Vagina (tissue), 2 donors: ENCODE measurements at regions not wholly inside any gene's neighbourhood (a gene's known extent, or its start where the extent isn't known, plus 50 kb on each side); places are given as distances from the start of the nearest gene placed in this dataset.

Experiments used
- CTCF ChIP-seq, 3 experiments: fragments of 450-650 bp in 2 of 3; fragments of 200-600 bp in 1 of 3; sonication (generic) in 1 of 3; IDR thresholded peaks; one replicate each; pipeline ENCODE4 v1.5.1; 2017 to 2019; ENCODE audit warnings: antibody characterized with exemption in 3 of 3, mild to moderate bottlenecking in 2 of 3, moderate library complexity in 2 of 3
- POLR2A ChIP-seq, 2 donors: fragments of 450-650 bp; IDR thresholded peaks; one replicate each; pipeline ENCODE4 v1.6.1; 2017; ENCODE audit warnings: antibody characterized with exemption in 2 of 2, mild to moderate bottlenecking in 2 of 2, moderate library complexity in 2 of 2
- POLR2AphosphoS5 ChIP-seq, 2 donors: sonication (generic); formaldehyde crosslinking; IDR thresholded peaks; one replicate each; pipeline ENCODE4 v1.9.0; 2017; ENCODE audit warnings: antibody characterized with exemption in 2 of 2, mild to moderate bottlenecking in 2 of 2, low read depth in 1 of 2; ENCODE audit not compliant: insufficient read depth in 1 of 2

- TF ChIP-seq POLR2A (IDR thresholded peaks at IDR 0.05) (no peak), CTCF (IDR thresholded peaks at IDR 0.05) (no peak), POLR2AphosphoS5 (IDR thresholded peaks at IDR 0.05; ENCODE audit: insufficient read depth in 1 of 2, low read depth in 1 of 2) (no peak)
Measured at GRCh38 chr7:68078157-68078710, 1081.6 kb downstream of the TYW1 start.
